ENCODE measurements at regions not wholly inside any gene's neighbourhood (a gene's known extent, or its start where the extent isn't known, plus 50 kb on each side); places are given as distances from the start of the nearest gene placed in this dataset.

DNA sequence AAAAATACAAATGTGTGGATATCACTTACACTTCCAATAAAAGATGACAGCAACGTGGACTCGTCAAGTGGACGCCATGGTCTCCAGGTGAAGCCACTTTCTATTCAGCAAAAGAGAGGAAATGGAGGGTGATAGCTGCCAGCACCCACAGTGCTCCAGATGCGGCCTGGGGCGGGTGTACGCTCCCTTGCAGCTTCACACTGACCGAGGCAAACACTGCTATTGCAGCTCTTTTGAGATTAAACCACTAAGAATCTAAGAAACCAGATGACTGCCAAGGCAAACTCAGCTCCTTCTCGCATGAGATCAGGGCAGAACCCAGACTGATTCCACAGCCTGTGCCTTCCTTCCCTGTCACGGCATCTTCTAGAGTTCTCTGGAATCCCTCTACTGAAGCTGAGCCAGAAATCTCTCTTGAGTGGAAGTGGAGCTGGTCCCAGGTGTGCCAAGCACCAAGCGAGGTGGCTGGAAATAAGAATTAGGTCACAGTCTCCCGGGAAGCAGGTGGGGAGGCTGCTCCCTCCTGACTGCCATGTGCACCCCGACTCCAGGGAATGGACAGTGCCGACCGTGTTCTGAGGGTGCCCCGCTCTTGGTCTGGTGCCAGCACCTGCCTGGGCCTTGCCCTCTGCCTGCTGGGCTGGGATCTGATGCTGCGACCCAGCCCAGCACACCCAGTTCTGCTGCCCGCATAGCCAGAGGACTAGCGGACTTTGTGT, 90.1 kb upstream of the AFDN start (continued):
- TF ChIP-seq ZNF317 (CRISPR knock-in tag; IDR thresholded peaks at IDR 0.05) (peak; percentile 78; the same call in 1 of the 2 replicates), CHCHD3 (CRISPR knock-in tag; IDR thresholded peaks at IDR 0.05) (peak; percentile 64; the same call in 1 of the 2 replicates), NR2C2 (CRISPR knock-in tag; IDR thresholded peaks at IDR 0.05; ENCODE audit: borderline replicate concordance) (no peak), NPAS2 (CRISPR knock-in tag; IDR thresholded peaks at IDR 0.05; ENCODE audit: borderline replicate concordance) (no peak)
- TF ChIP-seq, protein P1, sequence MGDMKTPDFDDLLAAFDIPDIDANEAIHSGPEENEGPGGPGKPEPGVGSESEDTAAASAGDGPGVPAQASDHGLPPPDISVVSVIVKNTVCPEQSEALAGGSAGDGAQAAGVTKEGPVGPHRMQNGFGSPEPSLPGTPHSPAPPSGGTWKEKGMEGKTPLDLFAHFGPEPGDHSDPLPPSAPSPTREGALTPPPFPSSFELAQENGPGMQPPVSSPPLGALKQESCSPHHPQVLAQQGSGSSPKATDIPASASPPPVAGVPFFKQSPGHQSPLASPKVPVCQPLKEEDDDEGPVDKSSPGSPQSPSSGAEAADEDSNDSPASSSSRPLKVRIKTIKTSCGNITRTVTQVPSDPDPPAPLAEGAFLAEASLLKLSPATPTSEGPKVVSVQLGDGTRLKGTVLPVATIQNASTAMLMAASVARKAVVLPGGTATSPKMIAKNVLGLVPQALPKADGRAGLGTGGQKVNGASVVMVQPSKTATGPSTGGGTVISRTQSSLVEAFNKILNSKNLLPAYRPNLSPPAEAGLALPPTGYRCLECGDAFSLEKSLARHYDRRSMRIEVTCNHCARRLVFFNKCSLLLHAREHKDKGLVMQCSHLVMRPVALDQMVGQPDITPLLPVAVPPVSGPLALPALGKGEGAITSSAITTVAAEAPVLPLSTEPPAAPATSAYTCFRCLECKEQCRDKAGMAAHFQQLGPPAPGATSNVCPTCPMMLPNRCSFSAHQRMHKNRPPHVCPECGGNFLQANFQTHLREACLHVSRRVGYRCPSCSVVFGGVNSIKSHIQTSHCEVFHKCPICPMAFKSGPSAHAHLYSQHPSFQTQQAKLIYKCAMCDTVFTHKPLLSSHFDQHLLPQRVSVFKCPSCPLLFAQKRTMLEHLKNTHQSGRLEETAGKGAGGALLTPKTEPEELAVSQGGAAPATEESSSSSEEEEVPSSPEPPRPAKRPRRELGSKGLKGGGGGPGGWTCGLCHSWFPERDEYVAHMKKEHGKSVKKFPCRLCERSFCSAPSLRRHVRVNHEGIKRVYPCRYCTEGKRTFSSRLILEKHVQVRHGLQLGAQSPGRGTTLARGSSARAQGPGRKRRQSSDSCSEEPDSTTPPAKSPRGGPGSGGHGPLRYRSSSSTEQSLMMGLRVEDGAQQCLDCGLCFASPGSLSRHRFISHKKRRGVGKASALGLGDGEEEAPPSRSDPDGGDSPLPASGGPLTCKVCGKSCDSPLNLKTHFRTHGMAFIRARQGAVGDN (CRISPR knock-in tag; IDR thresholded peaks at IDR 0.05): peak; percentile 45
- TF ChIP-seq, protein P2, sequence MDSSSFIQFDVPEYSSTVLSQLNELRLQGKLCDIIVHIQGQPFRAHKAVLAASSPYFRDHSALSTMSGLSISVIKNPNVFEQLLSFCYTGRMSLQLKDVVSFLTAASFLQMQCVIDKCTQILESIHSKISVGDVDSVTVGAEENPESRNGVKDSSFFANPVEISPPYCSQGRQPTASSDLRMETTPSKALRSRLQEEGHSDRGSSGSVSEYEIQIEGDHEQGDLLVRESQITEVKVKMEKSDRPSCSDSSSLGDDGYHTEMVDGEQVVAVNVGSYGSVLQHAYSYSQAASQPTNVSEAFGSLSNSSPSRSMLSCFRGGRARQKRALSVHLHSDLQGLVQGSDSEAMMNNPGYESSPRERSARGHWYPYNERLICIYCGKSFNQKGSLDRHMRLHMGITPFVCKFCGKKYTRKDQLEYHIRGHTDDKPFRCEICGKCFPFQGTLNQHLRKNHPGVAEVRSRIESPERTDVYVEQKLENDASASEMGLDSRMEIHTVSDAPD (CRISPR knock-in tag; IDR thresholded peaks at IDR 0.05): no peak
